Gastroesophageal sphincter (tissue), 3 donors: ENCODE measurements at regions not wholly inside any gene's neighbourhood (a gene's known extent, or its start where the extent isn't known, plus 50 kb on each side); places are given as distances from the start of the nearest gene placed in this dataset.

Experiments used
- EP300 ChIP-seq: sonication (generic); formaldehyde crosslinking; IDR thresholded peaks from one replicate; pipeline ENCODE4 v1.6.1; 2017; ENCODE audit warnings: antibody characterized with exemption, mild to moderate bottlenecking
- TF ChIP-seq, protein P1 (sequence below), 4 experiments: fragments of 200-600 bp in 2 of 4; fragments of 450-650 bp in 2 of 4; sonication (generic) in 1 of 4; IDR thresholded peaks; one replicate each; pipeline ENCODE4 v1.5.1; 2017 to 2019; ENCODE audit warnings: antibody characterized with exemption in 4 of 4, mild to moderate bottlenecking in 2 of 4, moderate library complexity in 2 of 4

DNA sequence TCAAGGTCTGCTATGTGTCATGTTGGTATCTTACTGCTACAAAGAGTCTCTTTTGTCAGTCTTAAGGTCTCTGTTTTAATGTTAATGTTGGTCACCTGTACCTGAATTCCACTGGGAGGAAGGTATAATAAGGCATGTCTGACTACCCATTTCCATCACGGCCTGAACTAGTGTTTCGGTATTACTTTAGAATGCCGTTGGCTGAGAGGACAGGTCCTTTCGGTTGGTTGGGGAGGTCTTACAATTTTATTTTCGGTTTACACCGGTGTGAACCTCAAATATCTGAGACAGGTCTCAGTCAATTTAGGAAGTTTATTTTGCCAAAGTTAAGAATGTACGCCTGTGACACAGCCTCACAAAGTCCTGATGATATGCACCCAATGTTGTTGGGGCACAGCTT is 154.9 kb upstream of the ABCA1 start:
- TF ChIP-seq, protein P1, sequence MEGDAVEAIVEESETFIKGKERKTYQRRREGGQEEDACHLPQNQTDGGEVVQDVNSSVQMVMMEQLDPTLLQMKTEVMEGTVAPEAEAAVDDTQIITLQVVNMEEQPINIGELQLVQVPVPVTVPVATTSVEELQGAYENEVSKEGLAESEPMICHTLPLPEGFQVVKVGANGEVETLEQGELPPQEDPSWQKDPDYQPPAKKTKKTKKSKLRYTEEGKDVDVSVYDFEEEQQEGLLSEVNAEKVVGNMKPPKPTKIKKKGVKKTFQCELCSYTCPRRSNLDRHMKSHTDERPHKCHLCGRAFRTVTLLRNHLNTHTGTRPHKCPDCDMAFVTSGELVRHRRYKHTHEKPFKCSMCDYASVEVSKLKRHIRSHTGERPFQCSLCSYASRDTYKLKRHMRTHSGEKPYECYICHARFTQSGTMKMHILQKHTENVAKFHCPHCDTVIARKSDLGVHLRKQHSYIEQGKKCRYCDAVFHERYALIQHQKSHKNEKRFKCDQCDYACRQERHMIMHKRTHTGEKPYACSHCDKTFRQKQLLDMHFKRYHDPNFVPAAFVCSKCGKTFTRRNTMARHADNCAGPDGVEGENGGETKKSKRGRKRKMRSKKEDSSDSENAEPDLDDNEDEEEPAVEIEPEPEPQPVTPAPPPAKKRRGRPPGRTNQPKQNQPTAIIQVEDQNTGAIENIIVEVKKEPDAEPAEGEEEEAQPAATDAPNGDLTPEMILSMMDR (IDR thresholded peaks at IDR 0.05): no peak
- no peak for TF ChIP-seq EP300
